ENCODE measurements at regions not wholly inside any gene's neighbourhood (a gene's known extent, or its start where the extent isn't known, plus 50 kb on each side); places are given as distances from the start of the nearest gene placed in this dataset.
"Not testable (repeated sequence)": the region's sequence is repeated elsewhere in the genome, so short reads cannot be mapped to it uniquely, and the experiment has no call there.

DNA sequence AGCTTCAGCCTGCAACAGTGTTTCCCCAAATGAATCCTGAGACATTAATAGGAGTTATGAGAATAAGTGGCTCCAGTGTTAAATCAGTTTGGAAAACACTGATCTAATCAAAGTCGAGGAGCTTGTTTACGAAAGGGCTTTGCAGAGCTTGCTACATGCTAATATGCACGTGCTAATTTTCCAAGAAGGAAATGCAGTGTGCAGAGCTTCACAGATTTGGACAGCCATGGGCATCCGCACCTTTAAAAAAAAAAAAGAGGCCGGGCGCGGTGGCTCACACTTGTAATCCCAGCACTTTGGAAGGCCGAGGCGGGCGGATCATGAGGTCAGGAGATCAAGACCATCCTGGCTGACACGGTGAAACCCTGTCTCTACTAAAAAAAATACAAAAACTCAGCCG lies 79.7 kb upstream of the LMO2 start:
- not testable (repeated sequence) for DNase-seq (ENCODE audit: low spot score)

DNA sequence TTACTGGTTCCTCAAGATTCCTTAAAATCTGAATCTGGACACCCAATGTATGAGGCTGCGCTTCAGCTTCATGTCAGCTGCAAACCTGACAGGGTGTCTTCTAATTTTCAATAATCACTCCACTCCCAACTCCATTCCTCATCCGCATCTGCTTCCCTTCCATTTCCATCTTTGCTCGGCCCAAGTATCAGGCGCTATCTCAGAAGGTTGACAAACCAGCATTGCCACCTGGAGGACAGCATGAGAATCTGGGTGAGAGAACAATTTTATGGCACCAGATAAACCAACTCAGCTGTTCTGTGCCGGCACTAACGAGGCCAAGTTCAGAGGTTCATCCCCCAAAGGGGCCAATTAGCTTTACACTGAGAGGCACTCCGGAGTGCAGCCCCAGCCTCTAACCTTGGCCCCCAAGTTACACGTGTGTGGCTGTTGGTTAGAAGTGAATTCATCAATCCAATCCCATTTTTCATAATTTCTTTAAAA lies 79.1 kb upstream of the LMO2 start:
- DNase-seq (ENCODE audit: low spot score), result peak; percentile 49

DNA sequence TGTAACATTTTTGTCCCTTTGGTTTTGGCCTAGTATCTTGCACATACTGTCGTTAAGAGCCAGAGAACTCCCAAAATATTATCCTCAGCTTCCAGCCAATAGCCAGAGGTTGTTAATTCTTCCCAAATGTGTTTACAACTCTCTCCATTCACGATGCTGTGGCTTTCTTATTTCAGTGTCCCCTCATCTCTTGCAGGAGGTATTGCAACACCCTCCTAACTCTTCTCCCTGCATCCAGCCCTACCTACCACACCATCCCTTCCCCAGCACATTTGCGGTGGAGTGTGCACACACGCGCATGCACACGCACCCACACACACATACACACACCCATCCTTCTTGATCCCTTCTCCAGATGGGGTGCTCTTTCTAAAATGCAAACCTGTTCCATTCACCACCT lies 75.6 kb upstream of the LMO2 start:
- DNase-seq (ENCODE audit: low spot score), result no peak

DNA sequence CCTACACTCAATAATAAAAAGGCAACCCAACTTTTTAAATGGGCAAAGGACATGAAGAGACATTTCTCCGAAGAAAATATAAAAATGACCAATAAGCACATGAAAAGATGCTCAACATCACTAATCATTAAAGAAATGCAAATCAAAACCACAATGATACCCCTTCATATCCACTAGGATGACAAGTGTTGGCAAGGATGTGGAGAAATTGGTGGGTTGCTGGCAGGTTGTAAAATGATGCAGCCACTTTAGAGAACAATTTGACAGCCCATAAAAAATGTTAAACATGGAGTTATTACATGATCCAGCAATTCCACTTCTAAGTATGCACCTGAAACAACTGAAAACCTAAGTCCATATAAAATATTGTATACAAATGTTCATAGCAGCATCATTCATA lies 73.2 kb upstream of the LMO2 start:
- DNase-seq (ENCODE audit: low spot score), result no peak

DNA sequence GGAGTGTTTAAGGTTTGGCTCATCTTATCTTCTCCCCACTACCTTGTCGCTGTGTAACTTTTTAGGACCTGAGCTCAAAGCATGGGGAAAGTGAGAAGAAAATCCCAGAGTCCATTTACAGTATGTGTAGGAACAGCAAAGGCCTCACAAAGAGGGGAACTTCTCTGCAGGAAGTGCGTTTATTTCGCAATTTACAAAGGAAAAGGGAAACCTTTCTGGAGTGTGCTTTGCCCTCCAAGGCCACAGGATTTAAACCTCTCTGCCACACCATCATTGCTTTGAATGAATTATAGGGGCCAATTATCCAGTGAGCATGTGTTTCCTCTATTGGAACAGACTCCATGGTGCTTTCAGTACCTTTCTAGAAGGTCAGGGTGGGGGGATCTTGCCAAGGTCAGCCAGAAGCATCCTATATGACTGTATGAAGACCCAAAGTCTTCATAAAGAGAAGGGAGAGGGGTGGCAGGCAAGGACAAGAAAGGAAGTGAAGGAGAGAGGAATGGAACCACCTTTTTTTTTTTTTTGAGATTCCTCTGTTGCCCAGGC lies 68.1 kb upstream of the LMO2 start:
- no peak for DNase-seq (ENCODE audit: low spot score)

DNA sequence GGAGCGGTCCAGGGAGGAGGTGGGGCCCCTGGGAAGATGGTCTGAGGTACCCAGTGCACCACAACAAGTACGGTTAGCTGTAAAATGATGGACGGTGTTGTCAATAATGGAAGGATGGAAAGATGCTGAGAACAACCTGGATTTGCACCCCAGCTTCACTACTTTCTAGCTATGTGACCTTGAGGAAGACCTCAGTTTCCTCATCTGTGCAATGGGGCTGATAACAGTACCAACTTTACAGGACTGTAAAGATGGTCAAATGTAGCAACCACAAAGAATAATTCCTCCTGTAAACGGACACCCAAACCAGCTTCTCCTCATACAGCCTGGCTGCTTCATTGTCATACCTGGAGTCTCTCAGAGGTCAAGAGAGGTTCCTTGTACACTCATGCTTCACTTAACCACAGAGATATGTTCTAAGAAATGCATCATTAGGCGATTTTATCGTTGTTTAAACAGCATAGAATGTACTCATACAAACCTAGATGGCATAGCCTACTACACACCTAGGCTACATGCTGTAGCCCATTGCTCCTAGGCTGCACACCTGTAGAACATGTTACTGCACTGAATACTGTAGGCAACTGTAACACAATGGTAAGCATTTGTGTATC lies 65.5 kb upstream of the LMO2 start:
- DNase-seq (ENCODE audit: low spot score), result no peak

DNA sequence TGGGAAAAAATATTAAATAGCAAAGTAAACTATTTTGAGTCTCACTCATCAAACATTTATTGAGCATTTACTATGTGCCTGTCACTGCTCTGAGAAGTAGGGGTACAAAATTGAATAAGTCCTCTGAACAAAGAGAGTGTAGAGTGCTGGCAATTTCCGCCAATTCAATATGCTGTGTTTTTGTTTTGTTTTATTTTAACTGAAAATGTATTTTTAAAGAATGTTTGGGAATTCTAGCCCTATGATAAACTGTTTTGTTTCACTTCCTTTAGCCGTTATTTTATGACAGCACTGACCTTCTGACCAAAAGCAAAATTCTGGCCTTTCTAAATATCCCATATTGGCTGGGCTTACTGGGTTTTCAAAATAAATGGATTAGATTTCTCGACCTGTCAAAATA lies 64.7 kb upstream of the LMO2 start:
- no peak for DNase-seq (ENCODE audit: low spot score)

DNA sequence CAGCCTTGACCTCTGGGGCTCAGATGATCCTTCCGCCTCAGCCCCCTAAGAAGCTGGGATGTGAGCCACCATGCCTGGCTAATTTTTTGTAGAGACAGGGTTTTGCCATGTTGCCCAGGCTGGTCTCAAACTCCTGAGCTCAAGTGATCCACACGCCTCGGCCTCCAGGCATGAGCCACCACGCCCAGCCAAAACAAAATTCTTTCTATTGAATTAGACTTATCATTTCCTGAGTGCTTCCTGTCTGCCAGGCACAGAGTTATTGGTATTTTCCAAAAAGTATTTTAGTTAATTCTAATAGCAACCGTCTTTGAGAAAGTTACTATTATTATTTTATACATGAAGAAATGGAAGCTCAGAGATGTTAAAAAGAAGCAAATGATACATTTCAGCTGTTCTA lies 61.4 kb upstream of the LMO2 start:
- no peak for DNase-seq (ENCODE audit: low spot score)

DNA sequence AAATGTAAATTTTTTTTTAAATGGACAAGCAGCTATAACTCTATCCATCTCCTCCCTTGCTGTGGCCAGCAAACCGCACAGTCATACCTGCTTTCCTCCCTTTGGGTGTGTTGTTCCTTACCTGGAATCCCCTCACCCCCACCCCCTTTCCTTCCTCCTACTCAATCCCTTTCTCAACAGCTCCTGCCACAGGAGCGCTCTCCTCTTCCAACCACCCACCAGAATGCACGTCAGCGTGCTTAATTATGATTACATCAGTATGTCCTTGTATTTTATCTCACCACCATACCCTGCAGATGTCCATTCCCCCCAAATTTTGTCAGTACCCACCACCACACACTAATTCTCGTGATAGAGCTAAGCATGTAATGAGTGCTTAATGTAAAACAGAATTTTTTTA lies 60.9 kb upstream of the LMO2 start:
- no peak for DNase-seq (ENCODE audit: low spot score)

DNA sequence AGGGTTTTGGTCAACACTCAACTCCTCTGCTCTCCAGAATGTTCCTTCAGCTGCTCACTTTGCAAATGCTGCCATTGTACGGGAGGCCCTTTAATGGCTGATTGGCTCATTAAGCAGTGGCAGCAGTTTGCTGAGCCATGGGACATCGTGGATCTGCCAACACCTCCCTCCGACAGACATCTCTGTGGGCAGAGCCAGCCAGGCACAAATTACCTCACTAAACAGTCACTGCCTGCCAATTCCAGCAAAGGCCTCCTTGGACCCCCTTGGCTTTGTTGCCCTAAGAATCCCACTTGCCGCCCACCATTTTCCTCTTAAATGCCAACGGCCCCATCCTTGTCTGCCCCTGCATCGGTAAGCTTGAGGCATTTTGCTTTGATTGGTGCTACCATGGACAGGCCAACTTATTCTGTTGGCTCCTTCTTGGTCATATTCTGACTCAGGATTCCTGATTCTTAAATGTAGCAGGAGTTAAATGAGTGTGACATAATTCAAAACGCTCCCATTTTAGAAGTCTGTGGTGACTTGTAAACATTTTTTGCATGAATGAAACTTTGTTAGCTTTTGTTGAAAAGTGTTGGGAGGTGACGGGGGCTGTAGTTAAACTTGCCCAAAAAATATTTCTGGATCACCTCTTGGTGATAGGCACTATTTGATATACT lies 57.5 kb upstream of the LMO2 start:
- no peak for DNase-seq (ENCODE audit: low spot score)

DNA sequence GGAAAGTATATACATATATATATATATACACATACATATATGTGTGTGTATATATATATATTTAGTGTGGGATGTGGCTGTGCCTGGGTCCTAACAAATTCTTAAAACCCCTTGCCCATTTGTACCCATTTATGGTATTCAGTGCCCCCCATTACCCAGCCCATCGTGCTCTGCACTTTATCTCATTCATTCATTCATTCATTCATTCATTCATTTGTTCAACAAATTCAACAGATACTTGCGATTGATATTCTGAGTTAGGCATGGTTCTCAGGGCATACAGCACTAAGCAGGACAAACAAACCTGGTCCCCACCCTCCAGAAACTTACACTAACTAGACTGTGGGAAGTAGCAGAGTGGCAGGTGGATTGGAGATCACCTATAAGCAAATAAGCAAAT lies 56.6 kb upstream of the LMO2 start:
- no peak for DNase-seq (ENCODE audit: low spot score)

DNA sequence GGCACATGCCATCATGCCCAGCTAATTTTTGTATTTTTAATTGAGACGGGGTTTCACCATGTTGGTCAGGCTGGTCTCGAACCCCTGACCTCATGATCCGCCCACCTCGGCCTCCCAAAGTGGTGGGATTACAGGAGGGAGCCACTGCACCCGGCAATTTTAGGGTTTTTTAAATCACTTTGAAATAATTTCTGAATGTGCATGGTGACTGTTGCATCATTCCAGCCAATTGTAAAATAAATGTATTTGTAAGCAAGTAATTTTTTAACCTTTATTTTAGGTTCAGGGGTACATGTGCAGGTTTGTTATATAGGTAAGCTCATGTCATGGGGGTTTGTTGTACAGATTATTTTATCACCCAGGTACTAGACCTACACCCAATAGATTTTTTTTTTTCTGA lies 56.0 kb upstream of the LMO2 start:
- not testable (repeated sequence) for DNase-seq (ENCODE audit: low spot score)

DNA sequence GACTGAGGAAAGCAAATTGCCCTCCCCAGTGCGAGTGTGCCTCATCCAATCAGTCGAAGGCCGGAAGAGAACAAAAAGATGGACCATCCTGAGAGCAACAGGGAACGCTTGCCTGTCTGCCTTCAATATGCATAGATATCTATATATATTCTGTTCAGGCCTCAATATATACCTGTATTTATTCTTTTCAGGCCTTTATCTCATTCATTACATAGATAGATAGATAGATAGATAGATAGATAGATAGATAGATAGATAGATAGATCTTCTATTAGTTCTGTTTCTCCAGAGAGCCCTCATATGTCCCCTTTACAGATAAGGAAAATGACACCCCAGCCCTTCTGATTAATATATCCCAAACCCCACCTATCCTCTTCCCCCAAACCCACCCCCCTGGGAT lies 55.1 kb upstream of the LMO2 start:
- DNase-seq (ENCODE audit: low spot score), result no peak

DNA sequence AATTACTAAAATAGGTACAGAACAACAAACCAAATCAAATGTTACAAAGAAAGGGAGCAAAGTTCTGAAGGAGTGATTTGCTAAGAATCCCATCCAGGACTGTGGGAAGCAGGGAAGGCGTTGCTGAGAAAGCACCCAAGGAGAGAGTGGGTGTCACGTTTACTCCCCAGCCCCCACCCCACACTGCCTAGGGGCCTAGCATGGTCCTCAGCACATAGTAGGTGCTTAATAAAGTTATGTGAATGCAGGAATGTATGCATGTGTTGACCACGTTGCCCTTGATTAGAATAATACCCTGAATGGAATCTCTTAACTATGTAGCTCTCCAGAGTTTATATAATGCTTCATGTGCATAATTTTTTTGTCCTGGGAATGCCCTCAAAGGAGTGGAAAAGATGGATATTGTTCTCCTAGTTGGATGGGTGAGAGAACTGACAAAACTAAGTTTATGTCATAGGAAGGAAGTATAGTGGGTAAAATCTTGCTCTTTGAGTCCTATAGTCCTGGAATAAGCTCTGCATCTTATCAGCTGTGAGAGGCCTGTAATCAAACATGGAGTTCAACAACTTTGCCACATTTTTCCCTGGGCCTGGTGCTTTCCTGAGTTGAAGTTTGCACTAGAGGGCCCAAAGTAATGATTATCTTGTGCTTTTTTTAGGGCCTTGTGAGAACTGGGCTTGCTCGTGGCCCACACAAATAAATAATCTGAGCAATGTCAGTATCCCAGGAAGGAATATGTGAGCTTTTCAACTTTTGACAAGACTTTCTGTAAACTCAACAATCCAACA lies 53.8 kb upstream of the LMO2 start:
- DNase-seq (ENCODE audit: low spot score), result no peak

DNA sequence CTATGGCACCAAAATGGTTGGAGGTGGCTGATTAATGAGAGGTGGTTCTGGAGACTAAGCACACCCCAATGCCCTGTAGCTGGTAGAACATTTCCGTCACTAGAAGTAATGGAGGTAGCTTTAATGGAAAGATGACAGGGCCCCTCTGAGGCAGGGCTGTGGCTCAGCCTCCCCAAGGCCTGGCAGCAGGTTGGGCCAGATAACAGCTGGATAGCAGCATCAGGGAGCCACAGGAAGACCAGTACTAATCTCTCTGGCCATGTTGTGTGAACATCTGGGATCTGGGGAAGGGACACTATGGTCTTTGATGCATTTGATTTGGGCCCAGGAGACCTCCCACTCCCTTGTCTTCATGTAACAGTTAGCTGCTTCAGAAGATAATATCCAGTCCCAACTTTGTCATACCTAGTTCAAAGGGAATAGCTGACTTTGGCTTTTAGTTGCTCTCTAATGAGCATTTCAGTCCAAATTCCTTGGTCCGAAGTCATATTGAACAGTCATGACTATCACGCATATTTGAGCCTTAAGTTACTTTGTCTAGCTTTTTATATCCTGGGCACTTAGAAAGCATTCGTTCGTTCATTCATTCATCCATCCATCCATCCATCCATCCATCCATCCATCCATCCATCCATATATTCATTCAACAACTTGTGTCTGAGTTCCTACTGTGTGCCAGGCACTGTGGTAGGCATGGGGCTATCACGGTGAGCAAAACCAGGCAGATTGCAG lies 53.0 kb upstream of the LMO2 start:
- no peak for DNase-seq (ENCODE audit: low spot score)

DNA sequence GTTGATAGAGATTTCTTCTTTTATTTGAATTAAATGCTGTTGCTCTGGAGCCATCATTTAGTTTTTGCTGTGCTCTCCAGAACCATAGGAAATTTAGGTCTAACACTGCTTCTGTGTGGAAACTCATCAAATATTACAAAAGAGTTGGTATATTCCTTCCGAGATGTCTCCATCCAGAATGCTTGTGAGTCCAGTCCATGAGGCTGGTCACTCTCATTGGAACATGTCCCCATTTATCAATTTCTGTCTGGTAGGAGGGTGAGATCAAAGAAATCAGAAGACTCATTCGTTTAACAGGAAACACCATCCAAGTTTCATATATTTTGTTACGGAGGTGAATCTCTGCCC lies 52.4 kb upstream of the LMO2 start:
- DNase-seq (ENCODE audit: low spot score), result no peak

DNA sequence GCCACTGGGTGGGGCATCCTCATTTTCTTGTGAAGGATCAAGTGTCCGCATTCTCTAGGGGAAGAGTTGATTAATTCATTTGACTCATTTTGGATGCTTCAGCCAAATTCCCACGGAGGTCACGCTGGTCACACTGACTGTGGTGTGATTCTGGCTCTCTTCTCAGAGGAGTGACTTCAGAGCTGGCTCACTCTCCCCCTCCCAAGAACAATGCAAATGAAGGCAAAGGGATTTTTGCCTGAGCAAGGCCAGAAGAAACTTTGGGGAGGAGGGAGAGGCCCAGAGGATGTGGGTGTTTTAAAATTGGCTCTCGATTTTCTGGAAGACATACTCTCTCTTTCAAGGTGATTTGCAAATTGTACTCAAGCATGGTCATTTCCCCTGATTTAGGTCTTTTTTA lies 51.1 kb upstream of the LMO2 start:
- no peak for DNase-seq (ENCODE audit: low spot score)

DNA sequence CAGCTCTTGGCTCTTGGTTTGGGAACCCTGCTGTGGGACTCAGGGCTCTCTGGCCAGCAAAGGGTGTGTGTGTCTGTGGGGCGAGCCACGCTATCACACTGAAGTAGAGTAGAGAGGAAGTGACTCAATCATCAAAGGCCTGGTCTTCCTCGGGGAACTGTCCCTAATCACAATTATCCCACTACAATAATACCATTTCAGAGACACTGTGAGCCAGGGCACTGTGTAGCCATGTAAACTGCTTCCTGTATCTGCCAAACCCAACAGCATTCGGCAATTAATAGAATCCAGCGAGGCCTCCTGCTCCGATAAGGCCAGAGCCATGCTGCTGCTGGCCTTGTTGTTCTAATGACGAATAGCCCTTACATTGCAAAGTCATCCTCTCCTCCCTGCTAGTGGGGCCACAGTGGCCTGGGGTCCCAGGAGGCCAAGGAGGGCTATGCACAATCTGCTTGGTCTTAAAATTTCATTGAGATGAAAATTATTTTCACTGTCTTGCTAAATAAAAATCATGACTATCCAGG lies 49.8 kb upstream of the LMO2 start:
- DNase-seq (ENCODE audit: low spot score), result no peak
